AG04449 (cell line): ENCODE measurements at regions not wholly inside any gene's neighbourhood (a gene's known extent, or its start where the extent isn't known, plus 50 kb on each side); places are given as distances from the start of the nearest gene placed in this dataset.

Experiments used
- CTCF ChIA-PET: fragments of 350-600 bp; formaldehyde crosslinking; extraction: SDS; loops from one replicate; lab custom pipeline; 2021; ENCODE audit warnings: antibody characterized with exemption; lab: Yijun Ruan, JAX
- POLR2A ChIA-PET: fragments of 400-600, 350-600 bp; formaldehyde crosslinking; extraction: SDS; loops from one replicate; lab custom pipeline; 2020; ENCODE audit warnings: antibody characterized with exemption, inconsistent platforms; lab: Yijun Ruan, JAX
- DNase-seq: peaks from one replicate; pipeline ENCODE4 v3.0.0-alpha.2; 2010; ENCODE audit warnings: low read depth, low spot score
- H3K4me3 ChIP-seq: 2 replicates; pipeline ENCODE4 v1.5.1; 2011; ENCODE audit warnings: low read depth, mild to moderate bottlenecking, control low read depth, low read length
- TF ChIP-seq, protein P1 (sequence below): IDR thresholded peaks from one replicate; pipeline ENCODE4 v1.5.1; 2011; ENCODE audit warnings: mild to moderate bottlenecking, moderate library complexity, low read length, control low read depth, inconsistent platforms; ENCODE audit not compliant: insufficient read depth; ENCODE audit errors: missing control alignments

DNA sequence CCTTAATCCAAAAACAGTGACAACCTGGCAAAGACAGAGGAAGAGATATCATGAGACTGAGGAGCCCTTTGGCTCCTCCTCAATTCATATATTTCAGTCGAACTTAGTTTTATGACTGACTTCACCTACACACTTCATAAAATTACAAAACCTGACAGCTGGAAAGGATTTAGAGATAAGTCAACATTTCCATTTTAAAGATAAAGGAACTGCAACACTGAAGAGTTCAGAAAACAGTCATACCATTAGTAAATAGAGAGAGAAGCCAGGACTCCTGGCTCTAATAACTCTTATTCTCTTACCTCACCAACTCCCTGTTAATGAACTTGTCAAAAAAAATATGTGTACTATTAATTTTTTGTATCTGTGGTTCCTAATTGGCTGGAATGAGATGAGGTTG lies 141.0 kb upstream of the COL1A2 start:
- no peak for DNase-seq
- ChIA-PET POLR2A (no interaction called here), CTCF (interaction anchor here (1.0 kb wide), 1 partner anchor 351 kb away, joined by 3 read pairs; no protein-coding TSS in a partner anchor)
- TF ChIP-seq, protein P1, sequence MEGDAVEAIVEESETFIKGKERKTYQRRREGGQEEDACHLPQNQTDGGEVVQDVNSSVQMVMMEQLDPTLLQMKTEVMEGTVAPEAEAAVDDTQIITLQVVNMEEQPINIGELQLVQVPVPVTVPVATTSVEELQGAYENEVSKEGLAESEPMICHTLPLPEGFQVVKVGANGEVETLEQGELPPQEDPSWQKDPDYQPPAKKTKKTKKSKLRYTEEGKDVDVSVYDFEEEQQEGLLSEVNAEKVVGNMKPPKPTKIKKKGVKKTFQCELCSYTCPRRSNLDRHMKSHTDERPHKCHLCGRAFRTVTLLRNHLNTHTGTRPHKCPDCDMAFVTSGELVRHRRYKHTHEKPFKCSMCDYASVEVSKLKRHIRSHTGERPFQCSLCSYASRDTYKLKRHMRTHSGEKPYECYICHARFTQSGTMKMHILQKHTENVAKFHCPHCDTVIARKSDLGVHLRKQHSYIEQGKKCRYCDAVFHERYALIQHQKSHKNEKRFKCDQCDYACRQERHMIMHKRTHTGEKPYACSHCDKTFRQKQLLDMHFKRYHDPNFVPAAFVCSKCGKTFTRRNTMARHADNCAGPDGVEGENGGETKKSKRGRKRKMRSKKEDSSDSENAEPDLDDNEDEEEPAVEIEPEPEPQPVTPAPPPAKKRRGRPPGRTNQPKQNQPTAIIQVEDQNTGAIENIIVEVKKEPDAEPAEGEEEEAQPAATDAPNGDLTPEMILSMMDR: no peak
- no peak overlapping the region for H3K4me3 ChIP-seq

GRCh38 chr7:94258418-94259300 lies 136.0 kb upstream of the COL1A2 start:
- TF ChIP-seq, protein P1: no peak
- ChIA-PET POLR2A (no interaction called here), CTCF (interaction anchor here (0.9 to 1.6 kb wide), 2 partner anchors 398 to 459 kb away, joined by 3 to 4 read pairs; no protein-coding TSS in a partner anchor)
- H3K4me3 ChIP-seq: no peak overlapping the region
- DNase-seq: no peak

DNA sequence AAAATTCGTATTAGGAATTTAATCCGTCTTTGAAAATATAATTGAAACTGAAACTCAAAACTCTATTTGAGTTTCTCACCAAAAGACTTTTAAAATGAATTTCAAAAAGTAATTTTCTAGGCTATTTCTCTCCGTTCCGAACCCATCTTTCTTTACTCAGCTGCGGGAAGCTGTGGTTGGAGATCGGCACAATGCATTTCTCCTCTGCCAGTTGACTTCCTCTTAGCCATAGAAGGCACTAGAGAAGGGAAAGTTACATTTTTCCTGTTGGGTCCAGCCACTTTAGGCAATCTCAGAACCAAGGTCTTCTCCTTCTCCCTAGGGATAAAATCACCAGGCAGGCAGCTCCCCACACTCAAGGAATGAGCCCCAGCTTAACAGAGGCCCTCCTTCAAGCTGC lies 133.6 kb upstream of the COL1A2 start:
- POLR2A ChIA-PET: no interaction called here
- H3K4me3 ChIP-seq: no peak overlapping the region
- CTCF ChIA-PET: interaction anchor here (0.8 to 3.4 kb wide), 2 partner anchors 16 to 175 kb away, joined by 3 to 11 read pairs; no protein-coding TSS in a partner anchor
- TF ChIP-seq, protein P1: no peak
- DNase-seq: no peak

DNA sequence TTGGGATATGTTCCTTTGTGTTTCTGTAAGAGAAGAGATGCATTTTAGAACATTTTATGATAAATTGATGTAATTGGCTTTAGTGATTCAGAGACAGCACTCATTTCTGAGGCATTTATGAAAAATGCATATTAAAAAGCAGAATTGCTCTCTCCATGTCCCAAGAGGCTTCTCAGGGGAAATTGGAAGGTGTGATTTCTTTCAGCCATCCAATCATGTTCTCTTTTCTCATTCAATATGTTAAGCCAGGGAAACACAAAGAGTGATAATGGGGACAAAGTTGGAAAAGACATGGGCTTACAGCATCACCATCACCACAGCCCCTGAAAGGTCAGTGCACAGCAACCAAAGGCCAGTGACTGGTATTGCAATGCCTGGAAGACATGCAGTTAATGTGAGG lies 129.9 kb upstream of the COL1A2 start:
- TF ChIP-seq, protein P1: no peak
- H3K4me3 ChIP-seq: no peak overlapping the region
- no peak for DNase-seq
- POLR2A ChIA-PET: no interaction called here
- CTCF ChIA-PET: interaction anchor here (0.8 kb wide), 1 partner anchor 172 kb away, joined by 3 read pairs; no protein-coding TSS in a partner anchor

DNA sequence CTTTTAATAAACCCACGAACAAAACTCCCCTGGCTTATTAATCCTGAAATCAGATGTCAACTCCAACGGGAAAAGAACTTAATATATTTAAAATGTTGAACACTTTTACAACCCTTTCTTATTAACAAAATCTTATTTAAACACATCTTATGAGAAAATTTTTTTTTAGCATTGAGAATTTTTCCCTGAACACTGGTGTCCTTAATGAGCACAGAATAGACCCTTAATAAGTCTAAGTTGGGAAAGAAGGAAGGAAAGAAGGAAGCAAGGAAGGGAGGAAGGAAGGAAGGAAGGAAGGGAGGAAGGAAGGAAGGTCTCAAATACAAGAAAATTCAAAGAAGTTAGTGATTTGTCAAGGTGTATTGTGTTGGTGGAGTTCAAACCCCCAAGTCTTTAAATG lies 129.2 kb upstream of the COL1A2 start:
- no peak overlapping the region for H3K4me3 ChIP-seq
- ChIA-PET POLR2A (no interaction called here), CTCF (no interaction called here)
- no peak for DNase-seq
- TF ChIP-seq, protein P1: no peak

DNA sequence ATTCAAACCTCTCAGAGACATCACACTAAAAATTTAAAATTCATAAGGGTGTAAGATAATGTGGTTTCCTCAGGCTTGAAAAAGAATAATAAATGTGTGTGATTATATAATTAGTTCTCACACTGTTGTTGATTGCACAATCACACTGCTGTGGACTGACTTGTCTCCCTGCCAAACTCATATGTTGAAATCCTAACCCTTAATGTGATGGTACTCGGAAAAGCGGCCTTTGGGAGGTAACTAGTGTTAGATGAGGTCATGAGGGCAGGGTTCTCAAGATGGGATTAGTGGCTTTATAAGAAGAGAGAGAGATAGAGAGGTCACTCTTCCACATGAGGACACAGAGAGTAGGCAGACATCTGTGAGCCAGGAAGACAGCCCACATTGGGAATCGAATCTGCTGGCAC lies 128.5 kb upstream of the COL1A2 start:
- ChIA-PET CTCF (interaction anchor here (1.0 kb wide), 1 partner anchor 22 kb away, joined by 3 read pairs; no protein-coding TSS in a partner anchor), POLR2A (no interaction called here)
- H3K4me3 ChIP-seq: no peak overlapping the region
- TF ChIP-seq, protein P1: no peak
- DNase-seq: peak; percentile 21
